ENCODE measurements at regions not wholly inside any gene's neighbourhood (a gene's known extent, or its start where the extent isn't known, plus 50 kb on each side); places are given as distances from the start of the nearest gene placed in this dataset.

DNA sequence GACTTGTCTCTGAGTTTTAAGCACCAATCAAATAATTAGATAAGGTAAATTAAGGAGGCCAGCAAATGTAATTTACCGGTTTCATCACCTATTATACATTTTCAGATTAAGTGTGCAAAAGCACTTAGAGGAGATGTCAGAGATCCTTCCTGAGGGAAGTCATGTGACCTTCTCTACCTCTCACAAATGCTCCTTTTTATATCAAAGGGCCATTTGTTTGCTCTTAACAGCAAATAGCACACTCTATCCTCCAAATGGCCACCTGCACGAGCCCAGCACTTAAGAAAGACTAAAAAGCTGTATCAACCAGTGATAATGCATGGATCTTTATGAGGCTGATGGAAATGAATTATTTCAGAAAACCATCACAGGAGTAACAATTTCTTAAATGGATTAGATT lies 149.4 kb downstream of the ELOVL4 start:
- Histone ChIP-seq H3K9me3 (ENCODE audit: control insufficient read depth in 2 of 2, insufficient read depth in 1 of 2, low read depth in 1 of 2, low read length in 1 of 2) (no peaks in the 10 kb centered on the region), H3K27me3 (ENCODE audit: control insufficient read depth in 1 of 2, insufficient read depth in 2 of 2, low read length in 2 of 2) (no peaks in the 10 kb centered on the region), H3K27ac (ENCODE audit: low read depth in 2 of 2, low read length in 1 of 2) (no peak overlapping the region), H3K36me3 (ENCODE audit: control insufficient read depth in 2 of 2, insufficient read depth in 2 of 2, low read length in 1 of 2) (no peaks in the 10 kb centered on the region), H3K4me1 (ENCODE audit: control insufficient read depth in 2 of 2, insufficient read depth in 2 of 2, low read length in 1 of 2) (no peaks in the 10 kb centered on the region), H3K4me3 (ENCODE audit: low read depth in 1 of 2, low read length in 2 of 2) (no peak overlapping the region)
- 69 to 74% methylated on average over 2 of the region's 2 CpGs for WGBS, 2 donors

- Histone ChIP-seq H3K27me3 (ENCODE audit: control insufficient read depth in 1 of 2, insufficient read depth in 2 of 2, low read length in 2 of 2) (no peaks in the 10 kb centered on the region), H3K36me3 (ENCODE audit: control insufficient read depth in 2 of 2, insufficient read depth in 2 of 2, low read length in 1 of 2) (no peaks in the 10 kb centered on the region), H3K4me1 (ENCODE audit: control insufficient read depth in 2 of 2, insufficient read depth in 2 of 2, low read length in 1 of 2) (no peaks in the 10 kb centered on the region), H3K9me3 (ENCODE audit: control insufficient read depth in 2 of 2, insufficient read depth in 1 of 2, low read depth in 1 of 2, low read length in 1 of 2) (no peaks in the 10 kb centered on the region), H3K27ac (ENCODE audit: low read depth in 2 of 2, low read length in 1 of 2) (no peak overlapping the region), H3K4me3 (ENCODE audit: low read depth in 1 of 2, low read length in 2 of 2) (no peak overlapping the region)
- 66 to 71% methylated on average over 3 of the region's 3 CpGs for WGBS, 2 donors
These were observed 150.1 kb downstream of the ELOVL4 start for GRCh38 chr6:79797163-79797764.

DNA sequence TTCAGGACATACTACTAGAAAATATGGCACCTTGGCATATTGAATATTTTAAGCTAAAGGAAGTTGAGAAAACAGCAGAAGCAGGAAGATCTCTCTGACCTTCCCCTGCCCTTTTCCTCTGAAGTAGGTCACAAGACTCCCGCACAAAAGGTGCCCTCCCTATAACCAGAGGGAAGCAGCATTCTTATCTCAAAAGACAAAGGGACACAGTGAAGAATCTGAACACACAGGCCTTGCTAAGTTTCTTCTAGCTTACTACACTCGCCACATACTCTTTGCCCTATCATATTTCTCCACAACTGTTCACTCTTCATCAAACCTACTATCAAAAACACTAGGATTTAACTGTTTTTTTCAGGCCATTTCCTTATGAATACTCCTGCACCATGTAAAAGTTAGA lies 151.2 kb downstream of the ELOVL4 start:
- Histone ChIP-seq H3K4me1 (ENCODE audit: control insufficient read depth in 2 of 2, insufficient read depth in 2 of 2, low read length in 1 of 2) (no peaks in the 10 kb centered on the region), H3K9me3 (ENCODE audit: control insufficient read depth in 2 of 2, insufficient read depth in 1 of 2, low read depth in 1 of 2, low read length in 1 of 2) (no peaks in the 10 kb centered on the region), H3K4me3 (ENCODE audit: low read depth in 1 of 2, low read length in 2 of 2) (no peak overlapping the region), H3K27me3 (ENCODE audit: control insufficient read depth in 1 of 2, insufficient read depth in 2 of 2, low read length in 2 of 2) (no peaks in the 10 kb centered on the region), H3K36me3 (ENCODE audit: control insufficient read depth in 2 of 2, insufficient read depth in 2 of 2, low read length in 1 of 2) (no peaks in the 10 kb centered on the region), H3K27ac (ENCODE audit: low read depth in 2 of 2, low read length in 1 of 2) (no peak overlapping the region)
- WGBS, 2 donors = 73 to 76% methylated on average over 2 of the region's 2 CpGs

GRCh38 chr6:79789896-79790295 lies 157.5 kb downstream of the ELOVL4 start:
- Histone ChIP-seq H3K27me3 (ENCODE audit: control insufficient read depth in 1 of 2, insufficient read depth in 2 of 2, low read length in 2 of 2) (no peaks in the 10 kb centered on the region), H3K4me1 (ENCODE audit: control insufficient read depth in 2 of 2, insufficient read depth in 2 of 2, low read length in 1 of 2) (no peaks in the 10 kb centered on the region), H3K4me3 (ENCODE audit: low read depth in 1 of 2, low read length in 2 of 2) (no peak overlapping the region), H3K9me3 (ENCODE audit: control insufficient read depth in 2 of 2, insufficient read depth in 1 of 2, low read depth in 1 of 2, low read length in 1 of 2) (no peaks in the 10 kb centered on the region), H3K36me3 (ENCODE audit: control insufficient read depth in 2 of 2, insufficient read depth in 2 of 2, low read length in 1 of 2) (no peaks in the 10 kb centered on the region), H3K27ac (ENCODE audit: low read depth in 2 of 2, low read length in 1 of 2) (no peak overlapping the region)
- 82 to 89% methylated on average over 5 of the region's 5 CpGs for WGBS, 2 donors

DNA sequence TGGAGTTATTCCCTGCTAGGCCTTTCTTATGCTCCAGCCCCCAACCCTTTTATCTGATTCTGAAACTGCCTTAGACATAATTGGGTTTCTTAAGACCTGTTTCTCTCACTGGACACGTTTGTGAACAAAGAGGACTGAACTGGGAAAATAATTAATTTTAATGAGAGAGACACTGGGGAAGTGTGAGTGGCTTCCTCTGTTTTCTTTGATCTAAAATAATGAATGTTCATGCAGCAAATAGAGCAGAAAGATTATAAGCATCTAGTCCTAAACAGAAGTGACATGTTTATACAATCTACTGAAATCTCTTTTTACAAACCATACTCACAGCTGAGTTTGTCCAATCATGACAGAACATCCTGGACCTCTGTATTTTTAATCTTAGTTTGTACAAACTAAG lies 157.6 kb downstream of the SH3BGRL2 start:
- Histone ChIP-seq H3K9me3 (ENCODE audit: control insufficient read depth in 2 of 2, insufficient read depth in 1 of 2, low read depth in 1 of 2, low read length in 1 of 2) (no peaks in the 10 kb centered on the region), H3K4me3 (ENCODE audit: low read depth in 1 of 2, low read length in 2 of 2) (no peak overlapping the region), H3K27me3 (ENCODE audit: control insufficient read depth in 1 of 2, insufficient read depth in 2 of 2, low read length in 2 of 2) (no peaks in the 10 kb centered on the region), H3K27ac (ENCODE audit: low read depth in 2 of 2, low read length in 1 of 2) (no peak overlapping the region), H3K36me3 (ENCODE audit: control insufficient read depth in 2 of 2, insufficient read depth in 2 of 2, low read length in 1 of 2) (no peaks in the 10 kb centered on the region), H3K4me1 (ENCODE audit: control insufficient read depth in 2 of 2, insufficient read depth in 2 of 2, low read length in 1 of 2) (no peaks in the 10 kb centered on the region)
- 21 to 26% methylated on average over 1 of the region's 1 CpG for WGBS, 2 donors

DNA sequence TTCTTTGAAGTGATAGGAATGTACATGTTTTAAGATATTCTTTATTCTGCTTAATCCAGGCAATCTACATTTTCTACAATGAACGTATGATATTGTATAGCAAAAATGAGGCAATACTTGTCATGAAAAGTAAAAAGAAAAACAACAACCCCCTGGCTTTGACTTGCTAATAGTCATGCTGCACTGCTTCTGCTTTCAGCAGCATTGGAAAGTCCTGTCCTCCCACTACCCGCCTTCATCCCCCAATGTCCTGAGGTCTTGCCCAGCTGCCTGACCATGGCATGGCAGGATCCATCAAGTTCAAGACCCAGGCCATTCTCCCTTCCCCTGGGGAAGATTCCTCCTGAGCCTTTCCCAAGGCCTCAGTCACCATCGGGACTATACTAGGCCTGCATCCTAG lies 156.5 kb downstream of the SH3BGRL2 start:
- no peak overlapping the region for H3K4me3 ChIP-seq (ENCODE audit: low read depth in 1 of 2, low read length in 2 of 2)
- WGBS, 2 donors = 86 to 88% methylated on average over 3 of the region's 3 CpGs
- H3K36me3 ChIP-seq (ENCODE audit: control insufficient read depth in 2 of 2, insufficient read depth in 2 of 2, low read length in 1 of 2) = no peaks in the 10 kb centered on the region
- H3K9me3 ChIP-seq (ENCODE audit: control insufficient read depth in 2 of 2, insufficient read depth in 1 of 2, low read depth in 1 of 2, low read length in 1 of 2) = no peaks in the 10 kb centered on the region
- no peaks in the 10 kb centered on the region for H3K4me1 ChIP-seq (ENCODE audit: control insufficient read depth in 2 of 2, insufficient read depth in 2 of 2, low read length in 1 of 2)
- H3K27me3 ChIP-seq (ENCODE audit: control insufficient read depth in 1 of 2, insufficient read depth in 2 of 2, low read length in 2 of 2) = no peaks in the 10 kb centered on the region
- no peak overlapping the region for H3K27ac ChIP-seq (ENCODE audit: low read depth in 2 of 2, low read length in 1 of 2)

DNA sequence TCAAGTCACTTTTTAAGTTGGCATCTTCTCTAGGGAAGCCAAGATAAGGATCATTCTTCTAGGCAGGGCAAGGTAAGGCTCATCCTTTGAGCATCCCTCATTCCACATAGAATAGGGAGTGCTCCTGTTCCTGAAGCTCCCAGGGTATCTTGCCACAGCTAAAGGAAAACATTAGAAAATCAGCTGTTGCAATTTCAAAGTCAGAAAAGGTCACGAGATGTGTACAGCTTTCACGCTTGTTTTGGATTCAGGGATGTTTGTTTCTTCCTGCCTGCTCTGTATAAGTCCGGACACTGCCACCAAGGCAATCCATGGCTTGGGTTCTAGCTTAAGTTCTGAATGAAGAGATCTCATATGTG lies 153.2 kb downstream of the SH3BGRL2 start:
- Histone ChIP-seq H3K4me3 (ENCODE audit: low read depth in 1 of 2, low read length in 2 of 2) (no peak overlapping the region), H3K27me3 (ENCODE audit: control insufficient read depth in 1 of 2, insufficient read depth in 2 of 2, low read length in 2 of 2) (no peaks in the 10 kb centered on the region), H3K27ac (ENCODE audit: low read depth in 2 of 2, low read length in 1 of 2) (no peak overlapping the region), H3K9me3 (ENCODE audit: control insufficient read depth in 2 of 2, insufficient read depth in 1 of 2, low read depth in 1 of 2, low read length in 1 of 2) (no peaks in the 10 kb centered on the region), H3K4me1 (ENCODE audit: control insufficient read depth in 2 of 2, insufficient read depth in 2 of 2, low read length in 1 of 2) (no peaks in the 10 kb centered on the region), H3K36me3 (ENCODE audit: control insufficient read depth in 2 of 2, insufficient read depth in 2 of 2, low read length in 1 of 2) (no peaks in the 10 kb centered on the region)
- 63 to 77% methylated on average over 3 of the region's 3 CpGs for WGBS, 2 donors

GRCh38 chr6:79783670-79784394 lies 152.7 kb downstream of the SH3BGRL2 start:
- H3K9me3 ChIP-seq (ENCODE audit: control insufficient read depth in 2 of 2, insufficient read depth in 1 of 2, low read depth in 1 of 2, low read length in 1 of 2) = no peaks in the 10 kb centered on the region
- no peak overlapping the region for H3K4me3 ChIP-seq (ENCODE audit: low read depth in 1 of 2, low read length in 2 of 2)
- H3K4me1 ChIP-seq (ENCODE audit: control insufficient read depth in 2 of 2, insufficient read depth in 2 of 2, low read length in 1 of 2) = no peaks in the 10 kb centered on the region
- 72 to 73% methylated on average over 4 of the region's 4 CpGs for WGBS, 2 donors
- no peaks in the 10 kb centered on the region for H3K36me3 ChIP-seq (ENCODE audit: control insufficient read depth in 2 of 2, insufficient read depth in 2 of 2, low read length in 1 of 2)
- no peaks in the 10 kb centered on the region for H3K27me3 ChIP-seq (ENCODE audit: control insufficient read depth in 1 of 2, insufficient read depth in 2 of 2, low read length in 2 of 2)
- no peak overlapping the region for H3K27ac ChIP-seq (ENCODE audit: low read depth in 2 of 2, low read length in 1 of 2)

DNA sequence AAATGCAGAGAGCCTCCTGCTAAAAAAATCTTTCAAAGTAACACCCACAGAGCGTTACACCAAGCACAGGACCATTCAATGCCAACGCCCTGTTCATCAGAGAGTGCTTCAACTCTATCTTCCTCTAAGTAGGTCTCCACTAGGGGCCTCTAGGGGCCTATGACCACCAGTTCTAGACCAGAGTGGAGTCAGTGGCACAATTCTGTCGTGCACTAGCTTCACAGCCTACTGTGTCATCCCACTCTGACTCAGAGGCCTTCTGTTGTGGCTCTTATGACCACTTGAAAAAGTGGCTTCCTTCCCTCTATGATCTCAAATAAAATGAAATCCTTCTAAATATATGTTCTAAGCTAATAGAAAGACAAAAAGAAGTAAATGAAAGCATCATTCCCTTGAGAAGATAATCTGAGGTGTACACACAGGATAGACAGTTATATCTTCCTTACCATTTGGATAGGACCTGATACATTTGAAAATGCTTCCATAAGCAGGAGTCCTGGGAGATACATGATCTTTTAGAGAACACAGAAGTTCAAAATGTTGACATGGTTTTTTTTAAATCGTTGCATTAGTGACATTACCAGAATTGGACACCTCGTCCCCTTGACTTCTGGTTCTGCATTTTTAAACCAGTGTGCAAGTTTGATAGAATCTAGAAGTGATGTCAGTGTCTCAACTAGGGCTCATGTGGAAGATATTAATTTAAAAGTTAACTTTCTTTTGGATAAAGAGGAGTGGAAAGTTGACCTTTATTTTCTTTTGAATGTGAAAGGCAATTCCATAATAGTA lies 151.9 kb downstream of the SH3BGRL2 start:
- Histone ChIP-seq H3K27me3 (ENCODE audit: control insufficient read depth in 1 of 2, insufficient read depth in 2 of 2, low read length in 2 of 2) (no peaks in the 10 kb centered on the region), H3K4me3 (ENCODE audit: low read depth in 1 of 2, low read length in 2 of 2) (no peak overlapping the region), H3K9me3 (ENCODE audit: control insufficient read depth in 2 of 2, insufficient read depth in 1 of 2, low read depth in 1 of 2, low read length in 1 of 2) (no peaks in the 10 kb centered on the region), H3K27ac (ENCODE audit: low read depth in 2 of 2, low read length in 1 of 2) (no peak overlapping the region), H3K4me1 (ENCODE audit: control insufficient read depth in 2 of 2, insufficient read depth in 2 of 2, low read length in 1 of 2) (no peaks in the 10 kb centered on the region), H3K36me3 (ENCODE audit: control insufficient read depth in 2 of 2, insufficient read depth in 2 of 2, low read length in 1 of 2) (no peaks in the 10 kb centered on the region)
- WGBS, 2 donors = 75 to 83% methylated on average over 5 of the region's 5 CpGs

All from esophagus (tissue), 2 donors.